SK-N-SH treated with all-trans-retinoic acid at 6 μM for 48 hours (cell line): ENCODE measurements at regions not wholly inside any gene's neighbourhood (a gene's known extent, or its start where the extent isn't known, plus 50 kb on each side); places are given as distances from the start of the nearest gene placed in this dataset.

Source experiments
- ATAC-seq: fragments of 200-7000 bp; cut with Tn5 transposase; 3 replicates; pipeline ENCODE4 v1.9.1; 2020; ENCODE audit warnings: mild to moderate bottlenecking, moderate library complexity
- ARNTL ChIP-seq: fragments of 450-650 bp; formaldehyde crosslinking; IDR thresholded peaks from 2 replicates; pipeline ENCODE4 v1.5.0; 2020; ENCODE audit warnings: low read depth, mild to moderate bottlenecking, moderate library complexity, borderline replicate concordance
- BACH2 ChIP-seq: fragments of 250-450 bp; sonication (Bioruptor Pico); IDR thresholded peaks from 2 replicates; pipeline ENCODE4 v1.9.0; 2021; ENCODE audit warnings: mild to moderate bottlenecking, borderline replicate concordance
- CREB5 ChIP-seq: fragments of 250-450 bp; sonication (Bioruptor Pico); IDR thresholded peaks from 2 replicates; pipeline ENCODE4 v1.5.1; 2020; ENCODE audit warnings: low read depth, mild to moderate bottlenecking, moderate library complexity
- CSDC2 ChIP-seq: fragments of 250-450 bp; sonication (Bioruptor Pico); IDR thresholded peaks from 2 replicates; pipeline ENCODE4 v1.5.0; 2020; ENCODE audit warnings: mild to moderate bottlenecking, moderate library complexity
- CSRNP3 ChIP-seq: fragments of 250-450 bp; sonication (Bioruptor Pico); IDR thresholded peaks from 2 replicates; pipeline ENCODE4 v1.5.1; 2021; ENCODE audit warnings: mild to moderate bottlenecking, moderate library complexity
- ESRRG ChIP-seq: fragments of 250-450 bp; sonication (Bioruptor Pico); IDR thresholded peaks from 2 replicates; pipeline ENCODE4 v1.6.1; 2021; ENCODE audit warnings: mild to moderate bottlenecking
- GLIS3 ChIP-seq: fragments of 250-450 bp; sonication (Bioruptor Pico); IDR thresholded peaks from 2 replicates; pipeline ENCODE4 v1.5.0; 2020; ENCODE audit warnings: mild to moderate bottlenecking, moderate library complexity
- ISL1 ChIP-seq: fragments of 250-450 bp; sonication (Bioruptor Pico); IDR thresholded peaks from 2 replicates; pipeline ENCODE4 v2.1.2; 2022; ENCODE audit warnings: mild to moderate bottlenecking, moderate library complexity
- OSR1 ChIP-seq: fragments of 250-450 bp; sonication (Bioruptor Pico); IDR thresholded peaks from 2 replicates; pipeline ENCODE4 v1.8.0; 2022; ENCODE audit warnings: moderate library complexity, mild to moderate bottlenecking, inconsistent platforms
- PATZ1 ChIP-seq: fragments of 250-450 bp; sonication (Bioruptor Pico); IDR thresholded peaks from 2 replicates; pipeline ENCODE4 v1.8.0; 2020; ENCODE audit warnings: mild to moderate bottlenecking, moderate library complexity, borderline replicate concordance
- POU6F1 ChIP-seq: fragments of 250-450 bp; sonication (Bioruptor Pico); IDR thresholded peaks from 2 replicates; pipeline ENCODE4 v1.8.0; 2021; ENCODE audit warnings: low read depth, mild to moderate bottlenecking, moderate library complexity, borderline replicate concordance
- PPARA ChIP-seq: fragments of 250-450 bp; sonication (Bioruptor Pico); IDR thresholded peaks from 2 replicates; pipeline ENCODE4 v1.5.0; 2020; ENCODE audit warnings: mild to moderate bottlenecking, borderline replicate concordance
- RARB ChIP-seq: fragments of 250-450 bp; sonication (Bioruptor Pico); IDR thresholded peaks from 2 replicates; pipeline ENCODE4 v1.8.0; 2021; ENCODE audit warnings: mild to moderate bottlenecking, moderate library complexity
- SNAI2 ChIP-seq: fragments of 250-450 bp; sonication (Bioruptor Pico); IDR thresholded peaks from 2 replicates; pipeline ENCODE4 v1.5.0; 2020; ENCODE audit warnings: mild to moderate bottlenecking, moderate library complexity
- TCF4 ChIP-seq: fragments of 250-450 bp; sonication (Bioruptor Pico); IDR thresholded peaks from 2 replicates; pipeline ENCODE4 v1.8.0; 2021; ENCODE audit warnings: mild to moderate bottlenecking, moderate library complexity, borderline replicate concordance
- TOX ChIP-seq: fragments of 250-450 bp; sonication (Bioruptor Pico); IDR thresholded peaks from 2 replicates; pipeline ENCODE4 v1.8.0; 2021; ENCODE audit warnings: mild to moderate bottlenecking, moderate library complexity, borderline replicate concordance
- TSHZ2 ChIP-seq: fragments of 250-450 bp; sonication (Bioruptor Pico); IDR thresholded peaks from 2 replicates; pipeline ENCODE4 v1.5.0; 2020; ENCODE audit warnings: mild to moderate bottlenecking, moderate library complexity
- ZC3H10 ChIP-seq: fragments of 250-450 bp; sonication (Bioruptor Pico); IDR thresholded peaks from 2 replicates; pipeline ENCODE4 v1.5.1; 2021; ENCODE audit warnings: mild to moderate bottlenecking, moderate library complexity
- ZFP30 ChIP-seq: fragments of 450-650 bp; formaldehyde crosslinking; IDR thresholded peaks from 2 replicates; pipeline ENCODE4 v1.5.0; 2022; ENCODE audit warnings: mild to moderate bottlenecking, moderate library complexity
- ZNF565 ChIP-seq: fragments of 450-650 bp; formaldehyde crosslinking; conservative IDR thresholded peaks from 2 replicates; pipeline ENCODE4 v1.5.0; 2020; ENCODE audit warnings: low read depth, mild to moderate bottlenecking, moderate library complexity
- ZNF70 ChIP-seq: fragments of 450-650 bp; formaldehyde crosslinking; IDR thresholded peaks from 2 replicates; pipeline ENCODE4 v1.5.0; 2020; ENCODE audit warnings: mild to moderate bottlenecking, moderate library complexity
- ZNF8 ChIP-seq: fragments of 450-650 bp; formaldehyde crosslinking; IDR thresholded peaks from 2 replicates; pipeline ENCODE4 v1.5.0; 2020; ENCODE audit warnings: mild to moderate bottlenecking, moderate library complexity

GRCh38 chr3:16114429-16114828 is 60.1 kb upstream of the GALNT15 start:
- TF ChIP-seq POU6F1 (no peak), BACH2 (CRISPR knock-in tag) (no peak), ZFP30 (CRISPR knock-in tag) (no peak), RARB (CRISPR knock-in tag) (no peak), TOX (CRISPR knock-in tag) (no peak)
- ATAC-seq = no peak

- ATAC-seq = no peak
- TF ChIP-seq ARNTL (no peak), GLIS3 (CRISPR knock-in tag) (no peak), ESRRG (CRISPR knock-in tag) (no peak), PPARA (no peak), PATZ1 (no peak), TOX (CRISPR knock-in tag) (no peak), ZNF8 (CRISPR knock-in tag) (no peak), CSDC2 (no peak), BACH2 (CRISPR knock-in tag) (no peak), ZNF565 (no peak), TSHZ2 (CRISPR knock-in tag) (no peak), RARB (CRISPR knock-in tag) (no peak), ISL1 (CRISPR knock-in tag) (no peak), ZC3H10 (CRISPR knock-in tag) (no peak), ZFP30 (CRISPR knock-in tag) (no peak), ZNF70 (no peak), CSRNP3 (CRISPR knock-in tag) (no peak), SNAI2 (CRISPR knock-in tag) (no peak), TCF4 (CRISPR knock-in tag) (no peak)
Measured at GRCh38 chr3:16114930-16115329, 59.5 kb upstream of the GALNT15 start.

- TF ChIP-seq ESRRG (CRISPR knock-in tag) = no peak
- TF ChIP-seq TSHZ2 (CRISPR knock-in tag) = no peak
- no peak for TF ChIP-seq OSR1 (CRISPR knock-in tag)
- no peak for TF ChIP-seq ARNTL
- TF ChIP-seq CREB5 (CRISPR knock-in tag) = no peak
- TF ChIP-seq POU6F1 = no peak
- TF ChIP-seq ZFP30 (CRISPR knock-in tag) = no peak
- no peak for TF ChIP-seq GLIS3 (CRISPR knock-in tag)
- no peak for TF ChIP-seq CSDC2
- TF ChIP-seq ZC3H10 (CRISPR knock-in tag) = no peak
- TF ChIP-seq PPARA = no peak
- no peak for TF ChIP-seq TCF4 (CRISPR knock-in tag)
- TF ChIP-seq TOX (CRISPR knock-in tag) = no peak
- ATAC-seq = no peak
Measured at GRCh38 chr3:16118396-16118795, 56.1 kb upstream of the GALNT15 start.
